H1 (cell line): ENCODE measurements at regions not wholly inside any gene's neighbourhood (a gene's known extent, or its start where the extent isn't known, plus 50 kb on each side); places are given as distances from the start of the nearest gene placed in this dataset.

Experiments used
- CTCF ChIA-PET: fragments of 300-600 bp; sonication (Branson Sonifier 250); formaldehyde crosslinking; loops from one replicate; lab custom pipeline; 2021; ENCODE audit not compliant: partially characterized antibody; lab: Charles Lee
- POLR2A ChIA-PET: fragments of 300-600 bp; sonication (Branson Sonifier 250); formaldehyde crosslinking; loops from one replicate; lab custom pipeline; 2021; ENCODE audit warnings: inconsistent platforms; ENCODE audit not compliant: partially characterized antibody; lab: Charles Lee
- DNase-seq, 2 experiments: peaks; one replicate each; pipeline versions ENCODE4 v3.0.0 to v3.0.0-alpha.2; 2010 to 2022; ENCODE audit warnings: low spot score in 2 of 2, low read depth in 1 of 2, mixed read lengths in 1 of 2
- FAIRE-seq: peaks from 2 replicates; lab custom pipeline; 2011; peaks lifted over from hg19 to GRCh38; lab: Jason Lieb, UNC
- H2AFZ ChIP-seq: 2 replicates; pipeline ENCODE4 v1.8.1; 2012; ENCODE audit warnings: low read length, inconsistent platforms
- H2AK5ac ChIP-seq: 2 replicates; pipeline ENCODE4 v1.6.1; 2013; ENCODE audit warnings: low read depth, low read length
- H2BK120ac ChIP-seq: replicated peaks from 2 replicates; pipeline ENCODE3; 2013; ENCODE audit warnings: low read depth, low read length, inconsistent platforms
- H2BK12ac ChIP-seq: 2 replicates; pipeline ENCODE4 v1.6.1; 2013; ENCODE audit warnings: low read depth, low read length
- H2BK15ac ChIP-seq: 2 replicates; pipeline ENCODE4 v1.6.1; 2013; ENCODE audit warnings: low read length
- H2BK20ac ChIP-seq: 2 replicates; pipeline ENCODE4 v1.6.1; 2013; ENCODE audit warnings: low read length
- H2BK5ac ChIP-seq: 2 replicates; pipeline ENCODE4 v1.6.1; 2013; ENCODE audit warnings: low read depth, low read length
- H3K14ac ChIP-seq: 2 replicates; pipeline ENCODE4 v1.6.1; 2013; ENCODE audit warnings: inconsistent platforms; ENCODE audit not compliant: insufficient read length
- H3K18ac ChIP-seq: 2 replicates; pipeline ENCODE4 v1.6.1; 2013; ENCODE audit warnings: low read length; ENCODE audit errors: extremely low read depth
- H3K23ac ChIP-seq: 2 replicates; pipeline ENCODE4 v1.6.1; 2013; ENCODE audit warnings: inconsistent platforms; ENCODE audit not compliant: insufficient read length
- H3K23me2 ChIP-seq: 2 replicates; pipeline ENCODE4 v1.6.1; 2013; ENCODE audit warnings: low read depth, low read length
- H3K27ac ChIP-seq: 2 replicates; pipeline ENCODE4 v1.6.1; 2011; ENCODE audit warnings: low read depth, low read length, inconsistent platforms
- H3K27me3 ChIP-seq, 4 experiments: replicated peaks in 1 of 4; 1 replicate in 1 of 4; 2 replicates in 3 of 4; pipeline versions ENCODE4 v1.6.1 to v1.8.1; 2011 to 2013; ENCODE audit warnings: low read length in 3 of 4, mild to moderate bottlenecking in 3 of 4, inconsistent platforms in 2 of 4, mixed read lengths in 2 of 4, moderate library complexity in 1 of 4; ENCODE audit not compliant: control insufficient read depth in 3 of 4, insufficient read depth in 3 of 4; ENCODE audit errors: extremely low read depth in 1 of 4
- H3K36me3 ChIP-seq, 4 experiments: 2 replicates each; pipeline versions ENCODE4 v1.6.1 to v1.8.1; 2011 to 2013; ENCODE audit warnings: mild to moderate bottlenecking in 4 of 4, low read length in 3 of 4, moderate library complexity in 2 of 4, control low read depth in 1 of 4, inconsistent platforms in 1 of 4; ENCODE audit not compliant: insufficient read depth in 4 of 4, control insufficient read depth in 2 of 4
- H3K4ac ChIP-seq: replicated peaks from 2 replicates; pipeline ENCODE3; 2013; ENCODE audit warnings: low read length, low read depth, mixed read lengths, inconsistent platforms; ENCODE audit not compliant: insufficient read length
- H3K4me1 ChIP-seq, 4 experiments: replicated peaks in 1 of 4; 1 replicate in 1 of 4; 2 replicates in 3 of 4; pipeline versions ENCODE4 v1.6.1 to v1.8.1; 2011 to 2013; ENCODE audit warnings: low read length in 3 of 4, inconsistent platforms in 2 of 4, mixed read lengths in 1 of 4; ENCODE audit not compliant: insufficient read depth in 4 of 4, control insufficient read depth in 3 of 4
- H3K4me2 ChIP-seq, 2 experiments: 2 replicates each; pipeline versions ENCODE4 v1.6.1 to v1.8.1; 2011 to 2013; ENCODE audit warnings: low read depth in 2 of 2, low read length in 2 of 2, control low read depth in 1 of 2, inconsistent platforms in 1 of 2, mild to moderate bottlenecking in 1 of 2; ENCODE audit not compliant: insufficient read depth in 1 of 2
- H3K4me3 ChIP-seq, 4 experiments: fragments of 200-600, 300-600 bp in 1 of 4; sonication (generic), shearing (Covaris generic), sonication (Bioruptor Twin) in 1 of 4; 2 replicates each; pipeline versions ENCODE4 v1.5.1 to v1.8.1; 2011 to 2016; ENCODE audit warnings: low read length in 4 of 4, low read depth in 3 of 4, control low read depth in 2 of 4, inconsistent platforms in 2 of 4, mild to moderate bottlenecking in 2 of 4, mixed read lengths in 1 of 4, moderate library complexity in 1 of 4; ENCODE audit not compliant: insufficient read depth in 2 of 4; ENCODE audit errors: extremely low read depth in 1 of 4
- H3K56ac ChIP-seq: replicated peaks from 2 replicates; pipeline ENCODE3; 2013; ENCODE audit warnings: low read depth, mild to moderate bottlenecking, mixed read lengths, low read length, inconsistent platforms; ENCODE audit not compliant: insufficient read length
- H3K79me1 ChIP-seq: 2 replicates; pipeline ENCODE4 v1.6.1; 2013; ENCODE audit warnings: low read depth, low read length, control low read depth
- H3K79me2 ChIP-seq, 2 experiments: 2 replicates each; pipeline versions ENCODE4 v1.6.1 to v1.8.1; 2012 to 2013; ENCODE audit warnings: low read length in 2 of 2, mild to moderate bottlenecking in 2 of 2, inconsistent platforms in 1 of 2; ENCODE audit not compliant: insufficient read depth in 2 of 2, control insufficient read depth in 1 of 2
- H3K9ac ChIP-seq, 4 experiments: replicated peaks in 1 of 4; 1 replicate in 1 of 4; 2 replicates in 3 of 4; pipeline versions ENCODE4 v1.6.1 to v1.8.1; 2011 to 2013; ENCODE audit warnings: low read depth in 3 of 4, low read length in 3 of 4, control low read depth in 2 of 4, mild to moderate bottlenecking in 2 of 4, moderate library complexity in 2 of 4, inconsistent platforms in 1 of 4; ENCODE audit errors: extremely low read depth in 1 of 4
- H3K9me3 ChIP-seq, 2 experiments: 2 replicates each; pipeline versions ENCODE4 v1.6.1 to v1.8.1; 2012 to 2013; ENCODE audit warnings: mild to moderate bottlenecking in 2 of 2, moderate library complexity in 2 of 2, control low read depth in 1 of 2, inconsistent platforms in 1 of 2, low read depth in 1 of 2, low read length in 1 of 2, mixed read lengths in 1 of 2; ENCODE audit not compliant: insufficient read depth in 2 of 2
- H4K20me1 ChIP-seq, 2 experiments: replicated peaks in 1 of 2; 2 replicates each; pipeline versions ENCODE3 to v1.8.1; 2011 to 2013; ENCODE audit warnings: inconsistent platforms in 2 of 2, low read length in 2 of 2, mild to moderate bottlenecking in 1 of 2; ENCODE audit not compliant: insufficient read depth in 2 of 2, control insufficient read depth in 1 of 2
- H4K5ac ChIP-seq: 2 replicates; pipeline ENCODE4 v1.6.1; 2013; ENCODE audit warnings: low read length, low read depth, mixed read lengths, inconsistent platforms; ENCODE audit not compliant: insufficient read length
- H4K8ac ChIP-seq: 2 replicates; pipeline ENCODE4 v1.8.0; 2013; ENCODE audit warnings: mild to moderate bottlenecking, moderate library complexity, low read length, inconsistent platforms; ENCODE audit not compliant: insufficient read depth; ENCODE audit errors: extremely low read depth
- H4K91ac ChIP-seq: replicated peaks from 2 replicates; pipeline ENCODE3; 2013; ENCODE audit warnings: low read length, mixed read lengths, inconsistent platforms; ENCODE audit not compliant: insufficient read length
- CEBPB ChIP-seq: IDR thresholded peaks from 2 replicates; pipeline ENCODE4 v1.6.1; 2012; ENCODE audit warnings: low read depth, low read length
- CREB1 ChIP-seq: IDR thresholded peaks from 2 replicates; pipeline ENCODE4 v1.6.1; 2012; ENCODE audit warnings: inconsistent platforms
- HDAC6 ChIP-seq: IDR thresholded peaks from one replicate; pipeline ENCODE4 v1.7.1; 2012; ENCODE audit warnings: low read depth, mild to moderate bottlenecking, inconsistent platforms, low read length, moderate library complexity
- JUND ChIP-seq: IDR thresholded peaks from 2 replicates; pipeline ENCODE4 v1.6.1; 2011; ENCODE audit warnings: mild to moderate bottlenecking, improper control_type of control experiment, low read length
- PHF8 ChIP-seq: fragments of 200-600 bp; sonication (generic); conservative IDR thresholded peaks from 2 replicates; pipeline ENCODE4 v1.7.1; 2012; ENCODE audit warnings: low read depth, mild to moderate bottlenecking, inconsistent platforms, low read length, moderate library complexity
- SRF ChIP-seq: IDR thresholded peaks from 2 replicates; pipeline ENCODE4 v1.6.1; 2011; ENCODE audit warnings: mild to moderate bottlenecking, low read depth, low read length, moderate library complexity
- SUZ12 ChIP-seq: fragments of 200-600 bp; sonication (generic); IDR thresholded peaks from 2 replicates; pipeline ENCODE4 v1.6.1; 2012; ENCODE audit warnings: mild to moderate bottlenecking, inconsistent platforms, low read length, moderate library complexity, mixed read lengths
- TAF1 ChIP-seq: IDR thresholded peaks from 2 replicates; pipeline ENCODE4 v1.6.1; 2011; ENCODE audit warnings: mild to moderate bottlenecking, low read depth, low read length
- WGBS, 2 experiments: shearing (Covaris generic) in 1 of 2; methylation state at CpG; one replicate each; pipeline versions ENCODE4 v1.1.6 to v1.1.7; 2013 to 2015; ENCODE audit warnings: low lambda C conversion rate in 2 of 2, mixed read lengths in 2 of 2, inconsistent platforms in 1 of 2, low coverage in 1 of 2, missing lambda C conversion rate in 1 of 2; ENCODE audit not compliant: insufficient replicate concordance in 2 of 2, insufficient coverage in 1 of 2, insufficient read length in 1 of 2; ENCODE audit errors: extremely low coverage in 1 of 2, missing lambda C conversion rate in 1 of 2; 5-methylcytosine and 5-hydroxymethylcytosine counted together

DNA sequence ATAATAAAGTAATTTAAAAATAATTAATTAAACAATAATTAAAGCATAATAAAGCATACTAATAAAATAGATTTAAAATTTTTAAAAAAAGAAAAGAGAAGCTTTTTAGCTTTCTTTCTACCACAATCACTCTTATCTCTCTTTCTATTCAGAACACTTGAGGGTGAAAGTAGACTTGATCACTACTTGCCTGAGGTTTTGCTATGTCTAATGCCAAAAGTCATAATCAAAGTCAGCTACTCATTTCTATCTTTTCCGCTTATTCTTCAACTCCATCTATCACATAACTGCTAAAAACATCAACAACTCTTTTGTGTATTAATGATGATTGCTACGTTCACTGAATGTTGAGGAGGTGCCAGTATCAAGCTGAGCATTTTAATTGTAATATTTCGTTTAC, 202.0 kb upstream of the KRR1 start:
- Histone ChIP-seq H2BK20ac (no peak overlapping the region), H3K56ac (no peak overlapping the region), H2BK12ac (no peak overlapping the region), H3K23ac (no peak overlapping the region), H2AK5ac (no peak overlapping the region), H3K4ac (no peak overlapping the region), H2BK5ac (no peak overlapping the region), H4K91ac (no peak overlapping the region), H4K20me1 (no peaks in the 10 kb centered on the region), H3K18ac (no peak overlapping the region), H2BK15ac (no peak overlapping the region), H3K9me3 (no peaks in the 10 kb centered on the region), H3K4me3 (no peak overlapping the region), H3K23me2 (no peaks in the 10 kb centered on the region), H3K4me1 (peaks cover 0 to 3% (median 3%) of the 10 kb centered on the region in 4 experiments; a peak in 3 of 7 replicates), H3K4me2 (no peak overlapping the region), H3K79me2 (no peaks in the 10 kb centered on the region), H3K36me3 (no peaks in the 10 kb centered on the region), H4K5ac (no peak overlapping the region), H3K27me3 (no peaks in the 10 kb centered on the region; a peak in 1 of 7 replicates), H3K9ac (no peak overlapping the region), H3K27ac (no peak overlapping the region), H3K14ac (no peak overlapping the region), H2AFZ (no peak overlapping the region), H2BK120ac (no peak overlapping the region), H3K79me1 (no peaks in the 10 kb centered on the region), H4K8ac (no peak overlapping the region)
- FAIRE-seq (no peak), DNase-seq (no peak)
- 88 to 100% methylated on average over 1 to 3 of the region's 3 CpGs for WGBS, 2 experiments
- TF ChIP-seq CREB1 (no peak), SUZ12 (no peak), TAF1 (no peak), JUND (no peak), CEBPB (no peak), SRF (no peak), PHF8 (no peak), HDAC6 (no peak)
- POLR2A ChIA-PET = interaction anchor here (1.2 kb wide), 1 partner anchor 8 kb away, joined by 3 read pairs; no protein-coding TSS in a partner anchor
- CTCF ChIA-PET = interaction anchor here (1.2 kb wide), 1 partner anchor 74 kb away, joined by 3 read pairs; no protein-coding TSS in a partner anchor
